CD1c-positive myeloid dendritic cell (primary cell): ENCODE measurements at regions not wholly inside any gene's neighbourhood (a gene's known extent, or its start where the extent isn't known, plus 50 kb on each side); places are given as distances from the start of the nearest gene placed in this dataset.

Experiments used
- DNase-seq: peaks from one replicate; pipeline ENCODE4 v3.0.0-alpha.2; 2016; ENCODE audit errors: extremely low spot score

- DNase-seq, result no peak
These were observed 823.2 kb downstream of the TLE1 start for GRCh38 chr9:80866121-80866520.

- no peak for DNase-seq
These were observed 846.3 kb downstream of the TLE1 start for GRCh38 chr9:80843028-80843427.

DNA sequence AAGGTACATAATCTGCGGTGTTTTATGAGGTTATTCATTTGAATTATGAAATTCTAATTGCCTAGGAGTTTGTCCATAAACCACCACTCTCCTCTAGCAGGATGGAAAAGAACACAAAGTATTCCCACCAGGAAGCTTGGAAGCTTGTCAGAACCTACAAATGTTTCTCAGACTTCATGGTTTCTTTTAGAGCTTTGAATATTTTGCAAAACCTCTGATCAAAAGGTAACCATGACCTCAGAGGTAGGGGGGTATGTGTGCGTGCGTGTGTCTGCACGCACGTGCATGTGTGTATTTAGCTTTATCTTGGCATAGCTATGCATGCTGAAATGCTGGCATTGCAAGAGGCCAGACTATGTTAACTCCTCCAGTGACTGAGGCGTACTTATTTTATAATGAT, 847.0 kb downstream of the TLE1 start:
- DNase-seq, result no peak

GRCh38 chr9:80841888-80842287, 847.5 kb downstream of the TLE1 start:
- no peak for DNase-seq

DNA sequence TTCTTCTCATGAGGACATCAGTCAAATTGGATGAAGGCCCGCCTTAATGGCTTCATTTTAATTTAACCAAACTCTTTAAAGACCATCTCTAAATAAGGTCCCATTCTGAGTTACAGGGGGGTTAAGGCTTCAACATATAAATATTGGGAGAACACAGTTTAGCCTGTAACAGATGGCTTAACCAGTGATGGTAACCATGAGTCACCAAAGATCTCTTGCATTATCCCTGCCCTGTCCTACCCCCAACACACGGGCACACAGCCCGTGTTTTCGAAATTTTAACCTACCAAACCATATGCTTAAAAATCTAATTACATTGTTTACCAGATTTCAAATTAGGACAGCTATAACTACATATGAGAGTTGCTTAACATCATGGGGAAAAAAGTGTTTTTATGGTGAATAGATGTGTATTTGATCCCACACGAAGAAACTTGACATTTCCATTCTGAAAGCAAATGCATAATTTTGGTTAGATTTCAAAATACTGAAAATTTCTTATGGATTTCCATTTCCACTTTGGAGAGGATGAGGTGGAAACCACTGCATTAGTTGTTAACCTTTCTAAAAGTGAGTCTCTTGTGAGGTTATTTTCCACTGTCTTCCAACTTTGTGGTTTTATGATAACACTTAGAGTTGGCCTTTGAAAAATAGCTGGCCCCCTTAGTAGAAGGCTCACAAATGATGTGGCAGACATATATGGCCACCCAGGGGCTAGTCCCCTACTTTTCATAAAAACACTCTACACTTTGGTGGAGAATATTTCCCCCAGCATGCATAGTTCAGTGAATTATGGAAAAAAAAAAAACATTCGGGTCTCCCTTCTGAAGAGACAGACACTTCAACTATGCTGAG, 849.3 kb downstream of the TLE1 start:
- DNase-seq, result no peak

DNA sequence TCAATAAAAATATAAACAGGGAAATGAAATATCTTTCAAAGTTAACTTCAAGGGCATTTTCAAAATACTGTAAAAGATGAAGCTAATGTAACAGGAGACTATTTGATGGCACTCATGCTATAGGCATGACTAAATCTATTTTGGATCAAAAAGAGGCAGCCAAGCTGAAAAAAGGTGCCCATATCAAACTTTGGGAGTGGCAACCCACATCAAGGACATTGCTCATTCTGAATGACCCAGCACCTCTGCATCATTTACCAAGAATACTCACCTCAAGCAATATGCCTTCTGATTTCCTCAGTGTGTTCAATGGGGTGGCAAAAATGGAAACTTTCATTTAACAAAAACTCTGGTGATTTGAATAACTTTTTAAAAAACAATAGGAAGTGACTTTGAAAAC, 853.3 kb downstream of the TLE1 start:
- DNase-seq, result no peak

DNA sequence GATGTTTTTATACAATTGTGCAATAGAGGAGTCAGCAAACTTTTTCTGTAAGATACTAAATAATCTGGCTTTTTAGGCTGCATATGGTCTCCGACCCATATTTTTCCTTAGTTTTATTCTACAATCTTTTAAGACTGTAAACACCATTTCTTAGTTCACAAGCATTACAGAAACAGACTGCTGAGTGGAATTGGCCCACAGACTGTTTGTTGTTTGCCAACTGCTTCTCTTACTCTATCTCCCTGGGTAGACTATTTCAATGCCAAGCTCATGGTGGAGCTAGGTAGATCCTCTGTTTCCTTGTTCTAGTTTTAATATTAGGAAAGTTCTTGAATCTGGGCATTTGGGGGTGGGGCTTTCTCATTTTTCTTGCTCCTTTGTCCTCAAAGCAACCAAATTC, 857.6 kb downstream of the TLE1 start:
- DNase-seq, result no peak

GRCh38 chr9:80811656-80812055, 877.7 kb downstream of the TLE1 start:
- no peak for DNase-seq

DNA sequence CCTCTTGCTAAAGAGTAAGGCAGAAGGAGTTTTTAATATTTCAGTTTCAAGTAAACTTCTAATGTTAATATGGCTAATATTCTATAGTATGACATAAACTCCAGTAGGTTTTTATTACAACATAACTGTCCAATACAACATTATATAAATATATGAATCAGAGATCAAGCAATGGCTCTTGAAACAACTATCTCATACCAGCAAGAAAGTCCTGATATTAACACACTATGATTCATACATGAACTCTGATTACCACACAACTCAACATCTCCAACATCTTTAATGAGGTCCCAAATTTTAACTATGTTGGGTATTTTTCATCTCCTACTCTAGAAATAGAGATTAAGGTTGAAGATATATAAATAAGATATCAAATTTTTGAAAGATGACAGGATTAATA, 878.3 kb downstream of the TLE1 start:
- DNase-seq, result no peak

GRCh38 chr9:80806671-80807070, 882.7 kb downstream of the TLE1 start:
- no peak for DNase-seq

GRCh38 chr9:80804873-80805272, 884.5 kb downstream of the TLE1 start:
- DNase-seq, result no peak

GRCh38 chr9:80797831-80798688, 891.3 kb downstream of the TLE1 start:
- DNase-seq, result no peak

DNA sequence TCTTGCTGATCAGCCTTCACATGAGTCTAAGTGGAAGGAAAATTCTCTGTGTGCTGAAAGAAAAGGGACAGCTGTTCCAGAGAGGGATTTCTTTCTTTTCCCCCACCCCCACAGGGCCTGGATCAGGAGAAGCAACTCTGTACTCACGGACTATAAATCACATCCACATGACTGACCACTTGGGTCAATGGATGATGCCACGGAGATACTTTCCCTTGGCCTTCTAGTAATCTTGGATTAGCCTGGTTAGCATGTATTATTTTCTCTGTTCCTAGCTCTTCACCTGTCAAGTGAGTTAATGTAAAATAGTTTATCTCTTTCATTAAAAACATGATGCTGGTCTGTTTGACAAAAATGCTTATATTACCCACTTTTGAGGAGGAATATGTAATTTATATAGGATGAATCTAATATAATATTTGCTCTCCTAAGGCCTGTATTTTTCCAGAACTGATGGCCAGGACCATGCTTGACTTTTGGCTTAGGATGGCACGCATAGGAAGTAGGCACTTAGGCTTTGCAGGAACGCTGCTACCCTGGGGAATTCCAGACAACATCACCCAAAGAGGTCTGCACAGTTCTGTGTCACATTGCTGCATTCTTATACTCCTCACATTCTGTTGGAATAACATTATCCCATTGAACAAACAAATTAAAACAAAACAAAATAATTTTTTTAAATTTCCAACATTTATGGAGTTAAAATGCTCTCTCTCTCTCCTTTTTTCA, 892.1 kb downstream of the TLE1 start:
- no peak for DNase-seq

- DNase-seq, result no peak
These were observed 892.7 kb downstream of the TLE1 start for GRCh38 chr9:80796632-80797031.

DNA sequence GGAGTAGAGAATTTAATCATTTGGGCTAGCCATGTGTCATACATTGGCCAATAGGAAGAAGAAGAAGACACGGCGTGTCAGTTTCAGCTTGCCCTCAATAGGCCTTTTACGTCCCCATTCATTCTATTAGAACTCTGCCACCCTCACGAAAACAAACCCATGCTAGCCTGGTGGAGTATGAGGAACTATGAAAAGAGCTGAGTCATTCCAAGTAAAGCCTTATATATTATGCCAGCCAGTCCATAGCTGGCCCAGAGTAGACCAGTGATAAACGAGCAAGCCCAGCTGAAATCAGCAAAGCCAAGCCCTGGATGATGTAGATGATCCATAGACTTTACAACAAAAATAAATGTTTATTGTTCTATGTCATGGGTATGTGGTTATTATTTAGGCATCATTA, 895.1 kb downstream of the TLE1 start:
- DNase-seq, result no peak

DNA sequence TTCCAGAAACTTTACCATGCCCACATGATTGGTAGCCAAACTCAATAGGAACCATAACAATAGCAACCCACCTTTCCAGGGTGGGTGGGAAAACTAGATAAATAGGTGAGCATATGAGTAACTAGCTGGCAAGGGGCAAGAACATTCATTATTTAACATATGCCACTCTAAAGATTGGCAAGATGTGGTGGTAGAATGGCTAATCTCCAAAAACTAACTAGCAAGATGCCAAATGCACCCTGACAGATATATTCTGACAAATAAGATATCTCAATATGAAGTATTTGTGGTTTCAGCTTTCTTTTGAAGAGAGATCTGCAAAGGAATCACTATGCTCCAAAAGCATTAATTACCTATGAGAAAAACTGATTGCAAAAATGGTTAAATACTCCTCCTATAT, 895.6 kb downstream of the TLE1 start:
- no peak for DNase-seq

- no peak for DNase-seq
These were observed 896.6 kb downstream of the TLE1 start for GRCh38 chr9:80792726-80793125.

DNA sequence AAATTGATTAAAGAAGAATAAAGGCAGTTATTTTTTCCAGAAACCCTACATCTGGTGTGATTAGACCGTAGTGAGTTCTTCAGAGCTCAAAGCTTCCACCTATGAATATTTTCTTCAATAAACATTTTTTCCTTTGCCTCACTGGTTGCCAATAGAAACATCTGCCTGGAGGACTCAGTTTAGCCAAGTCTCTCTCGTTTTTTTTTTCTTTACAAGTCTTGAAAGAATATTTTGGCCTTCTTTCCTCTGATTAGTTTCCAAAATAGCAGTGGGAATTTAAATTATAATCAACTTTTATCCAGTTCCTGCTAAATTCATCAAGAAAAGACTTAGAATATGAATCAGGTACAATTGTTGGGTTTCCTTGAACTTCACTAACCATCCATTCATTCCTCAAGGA, 897.5 kb downstream of the TLE1 start:
- no peak for DNase-seq

GRCh38 chr9:80790764-80791163, 898.6 kb downstream of the TLE1 start:
- no peak for DNase-seq

DNA sequence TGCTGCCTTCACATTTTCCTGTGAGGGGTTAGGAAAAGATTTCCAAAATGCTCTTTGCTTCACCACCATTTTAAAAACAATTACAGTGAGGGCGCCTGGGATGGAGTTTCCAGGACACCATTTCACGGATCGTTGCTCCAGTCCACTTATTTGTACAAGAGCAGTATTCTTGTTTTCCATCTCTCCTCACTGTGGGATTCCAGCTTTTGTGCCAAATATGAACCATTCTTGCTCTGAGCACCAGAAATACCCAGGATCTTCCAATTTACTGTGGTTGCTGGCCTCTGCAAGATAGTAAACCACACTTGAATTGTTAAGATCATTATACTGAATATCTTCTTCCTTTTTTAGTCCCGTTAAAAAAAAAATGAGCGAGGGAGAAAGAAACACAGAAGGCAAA, 899.5 kb downstream of the TLE1 start:
- no peak for DNase-seq

DNA sequence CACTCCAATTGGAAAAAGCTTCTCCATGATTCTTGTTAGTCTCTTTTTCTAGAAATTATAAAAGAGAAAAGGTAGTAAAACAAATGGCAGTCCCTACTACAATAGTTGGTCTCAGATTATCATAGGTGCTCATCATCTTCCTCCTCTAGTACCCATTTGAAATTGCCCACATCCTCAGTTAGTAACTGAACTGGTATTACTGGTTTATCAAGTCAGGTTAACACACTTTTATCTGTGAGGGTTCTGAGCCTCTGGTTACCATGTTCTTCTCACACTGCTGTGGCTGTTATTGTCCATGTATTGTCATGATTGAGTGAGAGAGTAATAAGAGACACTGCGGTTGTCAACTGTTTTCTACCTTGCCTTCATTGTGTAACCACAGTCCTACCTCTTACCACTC, 901.7 kb downstream of the TLE1 start:
- DNase-seq, result no peak

- DNase-seq, result no peak
These were observed 904.7 kb downstream of the TLE1 start for GRCh38 chr9:80784647-80785046.
